HEK293T (cell line): ENCODE measurements at regions not wholly inside any gene's neighbourhood (a gene's known extent, or its start where the extent isn't known, plus 50 kb on each side); places are given as distances from the start of the nearest gene placed in this dataset.

ENCODE experiments used
- CTCF ChIA-PET: fragments of 350-600 bp; formaldehyde crosslinking; extraction: SDS; loops from one replicate; lab custom pipeline; 2021; ENCODE audit warnings: antibody characterized with exemption, inconsistent platforms; lab: Yijun Ruan, JAX
- POLR2A ChIA-PET: fragments of 350-600 bp; formaldehyde crosslinking; extraction: SDS; loops from one replicate; lab custom pipeline; 2020; ENCODE audit warnings: antibody characterized with exemption, inconsistent platforms; lab: Yijun Ruan, JAX
- DNase-seq: peaks from one replicate; pipeline ENCODE4 v3.0.0; 2012; ENCODE audit warnings: mixed read lengths; ENCODE audit errors: extremely low spot score
- ARNT ChIP-seq: fragments of 450-650 bp; IDR thresholded peaks from 2 replicates; pipeline ENCODE4 v1.6.1; 2017; ENCODE audit warnings: mild to moderate bottlenecking
- BHLHE40 ChIP-seq: fragments of 450-650 bp; IDR thresholded peaks from 2 replicates; pipeline ENCODE4 v1.6.1; 2016; ENCODE audit warnings: mild to moderate bottlenecking, moderate library complexity, borderline replicate concordance
- CTBP1 ChIP-seq: fragments of 450-650 bp; IDR thresholded peaks from 2 replicates; pipeline ENCODE4 v1.6.1; 2016; ENCODE audit warnings: borderline replicate concordance
- ELF4 ChIP-seq: fragments of 450-650 bp; IDR thresholded peaks from 2 replicates; pipeline ENCODE4 v1.6.1; 2017; ENCODE audit warnings: antibody characterized with exemption
- FOXA1 ChIP-seq: fragments of 450-650 bp; IDR thresholded peaks from 2 replicates; pipeline ENCODE4 v1.6.1; 2016; ENCODE audit warnings: mild to moderate bottlenecking
- FOXK2 ChIP-seq: fragments of 450-650 bp; IDR thresholded peaks from 2 replicates; pipeline ENCODE4 v1.6.1; 2016; ENCODE audit warnings: mild to moderate bottlenecking
- FOXM1 ChIP-seq: fragments of 450-650 bp; IDR thresholded peaks from 2 replicates; pipeline ENCODE4 v1.6.1; 2017; ENCODE audit warnings: mild to moderate bottlenecking, borderline replicate concordance
- HDGF ChIP-seq: fragments of 450-650 bp; IDR thresholded peaks from 2 replicates; pipeline ENCODE4 v1.6.1; 2017; ENCODE audit warnings: antibody characterized with exemption, borderline replicate concordance
- L3MBTL2 ChIP-seq: fragments of 450-650 bp; conservative IDR thresholded peaks from 2 replicates; pipeline ENCODE4 v1.6.1; 2016; ENCODE audit warnings: mild to moderate bottlenecking
- LEF1 ChIP-seq: fragments of 450-650 bp; IDR thresholded peaks from 2 replicates; pipeline ENCODE4 v1.6.1; 2017; ENCODE audit warnings: mild to moderate bottlenecking, borderline replicate concordance
- NFRKB ChIP-seq: fragments of 450-650 bp; IDR thresholded peaks from 2 replicates; pipeline ENCODE4 v1.6.1; 2016; ENCODE audit warnings: mild to moderate bottlenecking, moderate library complexity
- SP1 ChIP-seq: fragments of 450-650 bp; IDR thresholded peaks from 2 replicates; pipeline ENCODE4 v1.6.1; 2017
- SUZ12 ChIP-seq: fragments of 450-650 bp; IDR thresholded peaks from 2 replicates; pipeline ENCODE4 v1.6.1; 2016; ENCODE audit warnings: mild to moderate bottlenecking
- TARDBP ChIP-seq: fragments of 450-650 bp; IDR thresholded peaks from 2 replicates; pipeline ENCODE4 v1.6.1; 2016
- ZNF384 ChIP-seq: fragments of 450-650 bp; IDR thresholded peaks from 2 replicates; pipeline ENCODE4 v1.6.1; 2016
- TF ChIP-seq, protein P1 (sequence below): fragments of 450-650 bp; IDR thresholded peaks from 2 replicates; pipeline ENCODE4 v1.6.1; 2016

GRCh38 chr15:47640901-47641300, 76.4 kb upstream of the SEMA6D start:
- TF ChIP-seq NFRKB, result no peak
- TF ChIP-seq HDGF, result no peak
- TF ChIP-seq SUZ12, result no peak
- no peak for TF ChIP-seq FOXK2
- TF ChIP-seq LEF1, result no peak
- no peak for TF ChIP-seq TARDBP
- DNase-seq, result no peak
- ChIA-PET CTCF (interaction anchor here (0.6 kb wide), 1 partner anchor 67 kb away, joined by 3 read pairs; no protein-coding TSS in a partner anchor), POLR2A (no interaction called here)

DNA sequence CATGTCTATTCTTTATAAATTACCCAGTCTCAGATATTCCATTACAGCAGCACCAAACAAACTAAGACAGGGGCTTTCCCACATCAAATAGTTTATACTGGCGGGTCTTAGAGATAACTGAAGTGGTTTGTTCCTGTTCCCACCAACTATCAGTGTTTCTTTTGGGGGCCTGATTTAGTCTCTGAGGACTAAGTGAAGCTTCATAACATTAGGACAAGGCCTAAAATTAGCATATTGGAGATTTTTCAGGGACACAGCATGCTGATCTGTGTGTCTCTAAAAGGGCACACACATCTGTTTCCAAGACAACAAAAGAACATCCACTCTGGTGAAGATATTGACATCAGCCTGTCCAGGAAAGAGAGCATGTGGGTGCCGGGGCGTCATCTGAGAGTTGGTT, 72.6 kb upstream of the SEMA6D start:
- POLR2A ChIA-PET, result no interaction called here
- no peak for TF ChIP-seq SP1
- no peak for TF ChIP-seq FOXK2
- TF ChIP-seq ELF4, result no peak
- CTCF ChIA-PET, result no interaction called here

DNA sequence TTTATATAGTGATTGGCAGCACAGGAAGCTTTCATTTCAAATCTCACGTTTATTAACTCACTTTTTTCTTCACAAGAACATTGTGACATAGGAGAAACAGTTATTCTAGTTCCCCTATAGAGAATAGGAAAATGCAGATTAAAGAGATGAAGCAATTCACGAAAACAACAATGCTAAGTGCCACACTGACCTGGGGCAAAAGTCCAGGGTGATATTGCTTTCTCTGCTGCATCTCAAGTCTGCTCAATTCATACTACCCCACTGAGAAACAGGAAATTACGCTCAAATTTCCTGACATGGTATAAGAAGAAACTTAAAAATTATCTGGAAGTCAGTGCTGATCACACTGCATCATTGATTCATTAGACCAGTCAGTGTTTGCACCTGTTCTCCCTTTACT, 66.7 kb upstream of the SEMA6D start:
- POLR2A ChIA-PET, result no interaction called here

More for the DNA sequence above, 72.6 kb upstream of the SEMA6D start:
- no peak for DNase-seq

DNA sequence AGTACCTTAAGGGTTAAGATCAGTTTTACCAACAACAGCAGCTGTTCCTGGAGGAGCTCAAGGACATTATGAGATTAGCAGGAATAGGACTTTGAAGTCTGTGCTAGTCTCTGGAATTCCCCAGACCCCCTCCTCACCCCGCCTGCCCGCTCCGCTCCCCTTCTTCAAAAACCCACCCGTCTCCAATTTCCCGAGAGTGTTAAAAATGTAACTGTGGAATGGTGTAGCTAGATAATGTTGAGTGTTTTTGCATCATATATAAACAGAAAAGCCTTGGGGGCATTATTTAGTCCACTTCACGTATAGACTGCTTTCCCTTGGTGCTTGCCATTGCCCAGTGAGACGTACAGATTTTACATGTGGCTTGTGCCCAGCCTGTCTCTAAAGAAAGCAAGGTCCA, 65.0 kb upstream of the SEMA6D start:
- CTCF ChIA-PET, result interaction anchor here (0.5 kb wide), 1 partner anchor 188 kb away, joined by 3 read pairs; no protein-coding TSS in a partner anchor
- no peak for DNase-seq
- POLR2A ChIA-PET, result no interaction called here
- TF ChIP-seq HDGF (no peak), CTBP1 (no peak), L3MBTL2 (no peak), SUZ12 (no peak), ELF4 (no peak), FOXK2 (no peak), TARDBP (no peak), LEF1 (no peak), NFRKB (no peak), ARNT (no peak), FOXM1 (no peak), BHLHE40 (no peak), ZNF384 (no peak), FOXA1 (no peak)
- TF ChIP-seq, protein P1, sequence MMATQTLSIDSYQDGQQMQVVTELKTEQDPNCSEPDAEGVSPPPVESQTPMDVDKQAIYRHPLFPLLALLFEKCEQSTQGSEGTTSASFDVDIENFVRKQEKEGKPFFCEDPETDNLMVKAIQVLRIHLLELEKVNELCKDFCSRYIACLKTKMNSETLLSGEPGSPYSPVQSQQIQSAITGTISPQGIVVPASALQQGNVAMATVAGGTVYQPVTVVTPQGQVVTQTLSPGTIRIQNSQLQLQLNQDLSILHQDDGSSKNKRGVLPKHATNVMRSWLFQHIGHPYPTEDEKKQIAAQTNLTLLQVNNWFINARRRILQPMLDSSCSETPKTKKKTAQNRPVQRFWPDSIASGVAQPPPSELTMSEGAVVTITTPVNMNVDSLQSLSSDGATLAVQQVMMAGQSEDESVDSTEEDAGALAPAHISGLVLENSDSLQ, result no peak

More for the DNA sequence above, 66.7 kb upstream of the SEMA6D start:
- CTCF ChIA-PET, result no interaction called here
- no peak for TF ChIP-seq LEF1
- DNase-seq, result no peak

- CTCF ChIA-PET, result no interaction called here
Measured at GRCh38 chr15:47652844-47653243, 64.5 kb upstream of the SEMA6D start.

DNA sequence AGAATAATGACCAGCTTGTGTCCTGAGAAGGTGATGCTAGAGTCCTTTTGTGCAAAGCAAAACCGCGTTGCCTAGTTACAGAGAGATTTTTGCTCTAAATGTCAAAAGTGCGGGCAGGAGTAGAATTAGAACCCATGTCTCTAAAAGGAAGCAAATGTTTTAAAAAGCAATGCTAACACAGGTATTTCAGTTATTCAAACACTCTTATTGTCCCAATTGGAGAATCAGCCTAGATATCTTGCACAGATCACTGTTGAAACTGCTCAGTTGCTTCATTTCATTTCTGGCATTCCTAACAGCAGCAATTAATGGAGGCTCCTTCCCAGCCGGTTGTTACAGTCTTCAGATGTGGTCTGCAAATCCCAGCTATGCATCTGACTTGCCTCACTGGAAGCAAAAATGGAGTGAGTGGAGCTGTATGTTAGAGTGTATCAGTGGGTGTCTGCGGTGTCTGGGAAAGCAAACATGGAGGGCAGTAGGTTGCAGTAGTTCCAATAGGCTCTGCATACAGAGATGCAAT, 55.6 kb upstream of the SEMA6D start:
- POLR2A ChIA-PET, result no interaction called here
- TF ChIP-seq ELF4 (no peak), ZNF384 (no peak), BHLHE40 (no peak), FOXM1 (no peak), SP1 (no peak), ARNT (no peak), L3MBTL2 (no peak), SUZ12 (no peak), CTBP1 (no peak), FOXA1 (no peak), TARDBP (no peak), FOXK2 (no peak), NFRKB (no peak)
- TF ChIP-seq, protein P1, result no peak
- no peak for DNase-seq
- CTCF ChIA-PET, result no interaction called here

More at GRCh38 chr15:47652844-47653243, 64.5 kb upstream of the SEMA6D start:
- no peak for DNase-seq
- POLR2A ChIA-PET, result no interaction called here
- TF ChIP-seq ARNT (no peak), HDGF (no peak), L3MBTL2 (no peak), ZNF384 (no peak), ELF4 (no peak), CTBP1 (no peak), NFRKB (no peak), SUZ12 (no peak), FOXK2 (no peak), FOXA1 (no peak), LEF1 (no peak), TARDBP (no peak), FOXM1 (no peak)
- TF ChIP-seq, protein P1, result no peak

DNA sequence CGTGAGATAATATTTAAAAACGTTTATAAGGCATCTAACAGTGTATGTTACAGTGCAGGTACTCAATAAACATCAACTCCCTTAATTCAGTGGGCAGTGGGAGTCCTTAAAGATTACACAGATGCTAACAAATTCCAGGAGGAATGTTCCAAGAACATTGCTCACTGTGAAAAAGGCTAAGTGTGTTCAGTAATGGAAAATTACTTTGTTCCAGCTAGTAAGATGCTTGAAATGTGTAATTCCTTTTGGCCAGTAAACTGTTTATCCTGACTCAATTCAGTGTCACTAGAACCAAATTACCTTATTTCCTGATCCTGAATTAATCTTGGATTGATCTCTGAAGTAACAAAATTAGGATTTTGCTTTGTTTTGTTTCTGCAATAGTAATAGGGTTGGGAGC, 54.2 kb upstream of the SEMA6D start:
- no peak for DNase-seq
- CTCF ChIA-PET, result no interaction called here
- TF ChIP-seq SP1 (no peak), ZNF384 (no peak), NFRKB (no peak), SUZ12 (no peak), FOXK2 (no peak), ELF4 (no peak), HDGF (no peak), ARNT (no peak), LEF1 (no peak), TARDBP (no peak), FOXM1 (no peak), FOXA1 (no peak), CTBP1 (no peak), BHLHE40 (no peak), L3MBTL2 (no peak)
- TF ChIP-seq, protein P1, result no peak
- POLR2A ChIA-PET, result no interaction called here
